GM18867 (cell line): ENCODE measurements at regions not wholly inside any gene's neighbourhood (a gene's known extent, or its start where the extent isn't known, plus 50 kb on each side); places are given as distances from the start of the nearest gene placed in this dataset.
"Not testable (repeated sequence)": the region's sequence is repeated elsewhere in the genome, so short reads cannot be mapped to it uniquely, and the experiment has no call there.

Experiments used
- ATAC-seq: cut with Tn5 transposase; IDR thresholded peaks from one replicate; pipeline ENCODE4 v1.9.1; 2021; ENCODE audit warnings: mild to moderate bottlenecking, moderate library complexity; ENCODE audit not compliant: unreplicated experiment

GRCh38 chr13:54248306-54248705 lies 1219.7 kb downstream of the OLFM4 start:
- no peak for ATAC-seq

- ATAC-seq = no peak
These were observed 1233.2 kb downstream of the OLFM4 start for GRCh38 chr13:54261856-54262255.

- no peak for ATAC-seq
These were observed 1235.3 kb downstream of the OLFM4 start for GRCh38 chr13:54263868-54264267.

GRCh38 chr13:54267253-54267668 lies 1238.6 kb downstream of the OLFM4 start:
- not testable (repeated sequence) for ATAC-seq

- ATAC-seq = not testable (repeated sequence)
These were observed 1239.5 kb downstream of the OLFM4 start for GRCh38 chr13:54268013-54268695.

GRCh38 chr13:54287062-54287764 lies 1258.6 kb downstream of the OLFM4 start:
- ATAC-seq = no peak

- no peak for ATAC-seq
These were observed 1272.5 kb downstream of the OLFM4 start for GRCh38 chr13:54301085-54301484.

GRCh38 chr13:54305377-54305776 lies 1276.8 kb downstream of the OLFM4 start:
- no peak for ATAC-seq

GRCh38 chr13:54312885-54313284 lies 1284.3 kb downstream of the OLFM4 start:
- ATAC-seq = no peak

GRCh38 chr13:54317722-54318121 lies 1289.1 kb downstream of the OLFM4 start:
- no peak for ATAC-seq

- ATAC-seq = no peak
These were observed 1308.9 kb downstream of the OLFM4 start for GRCh38 chr13:54337540-54337939.

- ATAC-seq = no peak
These were observed 1318.9 kb downstream of the OLFM4 start for GRCh38 chr13:54347531-54347930.

GRCh38 chr13:54356209-54356608 lies 1327.6 kb downstream of the OLFM4 start:
- no peak for ATAC-seq

GRCh38 chr13:54356849-54357248 lies 1328.2 kb downstream of the OLFM4 start:
- ATAC-seq = no peak

GRCh38 chr13:54357284-54357933 lies 1328.8 kb downstream of the OLFM4 start:
- no peak for ATAC-seq

- no peak for ATAC-seq
These were observed 1332.8 kb downstream of the OLFM4 start for GRCh38 chr13:54361460-54361859.

GRCh38 chr13:54366728-54367127 lies 1338.1 kb downstream of the OLFM4 start:
- ATAC-seq = no peak

- no peak for ATAC-seq
These were observed 1339.1 kb downstream of the OLFM4 start for GRCh38 chr13:54367639-54368271.

GRCh38 chr13:54368387-54368786 lies 1339.8 kb downstream of the OLFM4 start:
- no peak for ATAC-seq

GRCh38 chr13:54373211-54373610 lies 1344.6 kb downstream of the OLFM4 start:
- no peak for ATAC-seq

- ATAC-seq = no peak
These were observed 1350.8 kb downstream of the OLFM4 start for GRCh38 chr13:54379461-54379860.
